ENCODE measurements at regions not wholly inside any gene's neighbourhood (a gene's known extent, or its start where the extent isn't known, plus 50 kb on each side); places are given as distances from the start of the nearest gene placed in this dataset.
"Not testable (repeated sequence)": the region's sequence is repeated elsewhere in the genome, so short reads cannot be mapped to it uniquely, and the experiment has no call there.

GRCh38 chr4:37754410-37755185, 68.4 kb upstream of the RELL1 start:
- no peak for TF ChIP-seq CTCF (IDR thresholded peaks at IDR 0.05; ENCODE audit: low read depth, low read length)
- no peak for DNase-seq (ENCODE audit: low read depth in 2 of 2)
- no peak overlapping the region for H3K4me3 ChIP-seq (replicated peaks in 1 of 2; ENCODE audit: low read depth in 2 of 2, low read length in 2 of 2)

- TF ChIP-seq CTCF (IDR thresholded peaks at IDR 0.05; ENCODE audit: low read depth, low read length), result no peak
- no peak for DNase-seq (ENCODE audit: low read depth in 2 of 2)
- H3K4me3 ChIP-seq (replicated peaks in 1 of 2; ENCODE audit: low read depth in 2 of 2, low read length in 2 of 2), result no peak overlapping the region
Measured at GRCh38 chr4:37749398-37749988, 63.3 kb upstream of the RELL1 start.

GRCh38 chr4:37748485-37748884, 62.3 kb upstream of the RELL1 start:
- no peak for TF ChIP-seq CTCF (IDR thresholded peaks at IDR 0.05; ENCODE audit: low read depth, low read length)
- no peak for DNase-seq (ENCODE audit: low read depth in 2 of 2)
- no peak overlapping the region for H3K4me3 ChIP-seq (replicated peaks in 1 of 2; ENCODE audit: low read depth in 2 of 2, low read length in 2 of 2)

- H3K4me3 ChIP-seq (replicated peaks in 1 of 2; ENCODE audit: low read depth in 2 of 2, low read length in 2 of 2), result no peak overlapping the region
- no peak for DNase-seq (ENCODE audit: low read depth in 2 of 2)
- TF ChIP-seq CTCF (IDR thresholded peaks at IDR 0.05; ENCODE audit: low read depth, low read length), result no peak
Measured at GRCh38 chr4:37747772-37748330, 61.7 kb upstream of the RELL1 start.

- not testable (repeated sequence) for DNase-seq (ENCODE audit: low read depth in 2 of 2); H3K4me3 ChIP-seq (replicated peaks in 1 of 2; ENCODE audit: low read depth in 2 of 2, low read length in 2 of 2)
Measured at GRCh38 chr4:37746852-37747251, 60.7 kb upstream of the RELL1 start.

- TF ChIP-seq CTCF (IDR thresholded peaks at IDR 0.05; ENCODE audit: low read depth, low read length), result no peak
Measured at GRCh38 chr4:37745946-37746345, 59.8 kb upstream of the RELL1 start.

GRCh38 chr4:37742149-37742548, 56.0 kb upstream of the RELL1 start:
- no peak for TF ChIP-seq CTCF (IDR thresholded peaks at IDR 0.05; ENCODE audit: low read depth, low read length)
- no peak overlapping the region for H3K4me3 ChIP-seq (replicated peaks in 1 of 2; ENCODE audit: low read depth in 2 of 2, low read length in 2 of 2)
- DNase-seq (ENCODE audit: low read depth in 2 of 2), result peak in 1 of 2 donors; percentile 36

More at GRCh38 chr4:37745946-37746345, 59.8 kb upstream of the RELL1 start:
- no peak overlapping the region for H3K4me3 ChIP-seq (replicated peaks in 1 of 2; ENCODE audit: low read depth in 2 of 2, low read length in 2 of 2)
- DNase-seq (ENCODE audit: low read depth in 2 of 2), result peak in 1 of 2 donors; percentile 17

Data from cardiac fibroblast (primary cell).